ENCODE measurements at regions not wholly inside any gene's neighbourhood (a gene's known extent, or its start where the extent isn't known, plus 50 kb on each side); places are given as distances from the start of the nearest gene placed in this dataset.

DNA sequence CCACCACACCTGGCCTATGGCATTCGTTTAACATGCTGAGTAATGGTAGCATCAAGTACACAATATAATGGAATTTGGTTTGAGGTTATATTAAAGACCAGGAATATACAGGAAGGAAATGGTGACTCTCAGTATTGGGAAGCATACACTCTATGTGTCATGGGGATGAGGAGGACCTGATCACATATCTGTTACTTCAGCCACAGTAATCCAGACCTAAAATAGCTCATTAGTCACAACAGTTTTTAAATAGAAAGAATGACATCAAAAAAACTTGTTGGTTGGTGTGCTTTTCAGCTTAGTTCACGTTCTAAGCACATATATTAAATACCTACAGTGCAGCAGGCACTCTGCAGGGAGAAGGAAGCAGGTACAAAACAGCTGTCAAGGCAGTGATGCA lies 52.5 kb upstream of the ATP2C1 start:
- 67% methylated on average over 1 of the region's 2 CpGs for WGBS
- Histone ChIP-seq H3K27me3 (ENCODE audit: control insufficient read depth in 1 of 2, insufficient read depth in 1 of 2, low read length in 2 of 2) (peaks cover 3 to 6% of the 10 kb centered on the region in 2 experiments), H3K4me3 (ENCODE audit: insufficient read depth in 1 of 2, low read depth in 1 of 2, low read length in 2 of 2) (no peak overlapping the region), H2BK12ac (ENCODE audit: low read length in 2 of 2) (no peak overlapping the region), H3K14ac (ENCODE audit: low read length in 2 of 2) (no peak overlapping the region), H3K27ac (ENCODE audit: low read length, poor library complexity, severe bottlenecking) (no peak overlapping the region), H2AK5ac (ENCODE audit: low read length, severe bottlenecking) (no peak overlapping the region), H4K91ac (ENCODE audit: low read length) (no peak overlapping the region), H4K8ac (ENCODE audit: low read length) (no peak overlapping the region), H2AFZ (ENCODE audit: low read depth, low read length) (no peak overlapping the region), H2BK120ac (ENCODE audit: low read depth, low read length) (no peak overlapping the region), H3K23ac (ENCODE audit: low read length in 2 of 2) (no peak overlapping the region), H3K36me3 (ENCODE audit: control insufficient read depth in 1 of 2, insufficient read depth in 2 of 2, low read depth in 1 of 2, low read length in 2 of 2) (no peaks in the 10 kb centered on the region), H3K79me1 (replicated peaks; ENCODE audit: low read length, poor library complexity, severe bottlenecking) (no peaks in the 10 kb centered on the region), H3K9me3 (ENCODE audit: control insufficient read depth, low read length) (no peaks in the 10 kb centered on the region), H3K4ac (ENCODE audit: low read depth in 1 of 2, low read length in 2 of 2) (no peak overlapping the region), H3K4me1 (ENCODE audit: control insufficient read depth, insufficient read depth, low read depth, low read length) (no peaks in the 10 kb centered on the region), H2BK5ac (ENCODE audit: low read depth, low read length, poor library complexity, severe bottlenecking) (no peak overlapping the region), H3K9ac (ENCODE audit: low read length) (no peak overlapping the region), H3K4me2 (ENCODE audit: low read length, poor library complexity, severe bottlenecking) (no peak overlapping the region), H3K18ac (ENCODE audit: low read depth in 1 of 2, low read length in 2 of 2) (no peak overlapping the region), H2BK15ac (ENCODE audit: low read depth, poor library complexity, severe bottlenecking) (no peak overlapping the region)
- DNase-seq: no peak

DNA sequence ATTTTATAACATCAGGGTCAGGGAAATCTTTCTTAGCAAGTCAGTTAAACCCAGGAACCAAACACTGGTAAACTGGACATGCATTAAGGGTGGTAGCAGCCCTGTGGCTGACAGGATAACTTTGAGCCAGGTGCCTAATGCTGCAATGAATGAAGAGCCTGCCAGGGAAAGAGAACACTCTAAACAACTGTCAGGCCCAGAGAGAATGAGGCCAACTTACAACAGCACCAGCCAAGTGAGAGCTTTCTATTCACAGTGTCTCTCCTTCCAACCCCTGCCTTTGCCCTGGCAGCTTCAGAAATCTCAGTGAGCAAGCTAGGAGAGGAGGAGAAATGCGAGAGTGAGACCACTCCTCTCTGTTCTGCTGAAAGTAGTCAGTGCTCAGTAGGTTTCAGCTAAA lies 50.4 kb upstream of the ATP2C1 start:
- no peaks in the 10 kb centered on the region for H3K79me1 ChIP-seq (replicated peaks; ENCODE audit: low read length, poor library complexity, severe bottlenecking)
- H3K9ac ChIP-seq (ENCODE audit: low read length): no peak overlapping the region
- WGBS: 71% methylated on average over 1 of the region's 1 CpG
- peaks cover 3 to 6% of the 10 kb centered on the region in 2 experiments for H3K27me3 ChIP-seq (ENCODE audit: control insufficient read depth in 1 of 2, insufficient read depth in 1 of 2, low read length in 2 of 2)
- H2BK12ac ChIP-seq (ENCODE audit: low read length in 2 of 2): no peak overlapping the region
- H3K23ac ChIP-seq (ENCODE audit: low read length in 2 of 2): no peak overlapping the region
- no peak overlapping the region for H2BK5ac ChIP-seq (ENCODE audit: low read depth, low read length, poor library complexity, severe bottlenecking)
- no peak overlapping the region for H3K14ac ChIP-seq (ENCODE audit: low read length in 2 of 2)
- H3K27ac ChIP-seq (ENCODE audit: low read length, poor library complexity, severe bottlenecking): no peak overlapping the region
- H2BK120ac ChIP-seq (ENCODE audit: low read depth, low read length): no peak overlapping the region
- H3K4me3 ChIP-seq (ENCODE audit: insufficient read depth in 1 of 2, low read depth in 1 of 2, low read length in 2 of 2): no peak overlapping the region
- H3K9me3 ChIP-seq (ENCODE audit: control insufficient read depth, low read length): no peaks in the 10 kb centered on the region
- H3K4me1 ChIP-seq (ENCODE audit: control insufficient read depth, insufficient read depth, low read depth, low read length): no peaks in the 10 kb centered on the region
- no peak overlapping the region for H3K18ac ChIP-seq (ENCODE audit: low read depth in 1 of 2, low read length in 2 of 2)
- H3K36me3 ChIP-seq (ENCODE audit: control insufficient read depth in 1 of 2, insufficient read depth in 2 of 2, low read depth in 1 of 2, low read length in 2 of 2): no peaks in the 10 kb centered on the region
- DNase-seq: no peak
- H3K4me2 ChIP-seq (ENCODE audit: low read length, poor library complexity, severe bottlenecking): no peak overlapping the region
- no peak overlapping the region for H3K4ac ChIP-seq (ENCODE audit: low read depth in 1 of 2, low read length in 2 of 2)
- no peak overlapping the region for H4K8ac ChIP-seq (ENCODE audit: low read length)
- no peak overlapping the region for H4K91ac ChIP-seq (ENCODE audit: low read length)
- H2AFZ ChIP-seq (ENCODE audit: low read depth, low read length): no peak overlapping the region
- no peak overlapping the region for H2BK15ac ChIP-seq (ENCODE audit: low read depth, poor library complexity, severe bottlenecking)
- H2AK5ac ChIP-seq (ENCODE audit: low read length, severe bottlenecking): no peak overlapping the region

All from mesenchymal stem cell (in vitro differentiated cells and primary cell).